K562 (cell line): ENCODE measurements at regions not wholly inside any gene's neighbourhood (a gene's known extent, or its start where the extent isn't known, plus 50 kb on each side); places are given as distances from the start of the nearest gene placed in this dataset.

Source experiments
- BCOR ChIP-seq: fragments of 450-650 bp; IDR thresholded peaks from 2 replicates; pipeline ENCODE4 v1.6.1; 2016
- CBX5 ChIP-seq: IDR thresholded peaks from 2 replicates; pipeline ENCODE4 v1.6.1; 2014; ENCODE audit warnings: low read depth, borderline replicate concordance
- FOSL1 ChIP-seq: fragments of 200-800 bp; sonication (Bioruptor generic); conservative IDR thresholded peaks from 2 replicates; pipeline ENCODE4 v1.6.1; 2016; ENCODE audit warnings: missing genetic modification characterization, missing compliant biosample characterization
- HDAC8 ChIP-seq: fragments of 450-650 bp; IDR thresholded peaks from 2 replicates; pipeline ENCODE4 v1.6.1; 2016; ENCODE audit warnings: mild to moderate bottlenecking, missing genetic modification characterization, moderate library complexity, missing compliant biosample characterization
- JUN ChIP-seq, 2 experiments: sonication (generic) in 1 of 2; formaldehyde crosslinking in 1 of 2; IDR thresholded peaks; 2 replicates each; pipeline versions ENCODE4 v1.6.1 to v1.8.0; 2012 to 2022; ENCODE audit warnings: borderline replicate concordance in 2 of 2, mild to moderate bottlenecking in 2 of 2, improper control_type of control experiment in 1 of 2, low read depth in 1 of 2, low read length in 1 of 2, missing genetic modification reagents in 1 of 2
- MAX ChIP-seq: sonication (generic); formaldehyde crosslinking; IDR thresholded peaks from 2 replicates; pipeline ENCODE4 v1.9.0; 2022; ENCODE audit warnings: mild to moderate bottlenecking, missing genetic modification reagents
- MEIS2 ChIP-seq: fragments of 450-650 bp; IDR thresholded peaks from 2 replicates; pipeline ENCODE4 v1.6.1; 2014; ENCODE audit warnings: mild to moderate bottlenecking; ENCODE audit not compliant: partially characterized antibody
- MNT ChIP-seq, 2 experiments: fragments of 450-650 bp; conservative IDR thresholded peaks; 2 replicates each; pipeline ENCODE4 v1.6.1; 2017; ENCODE audit warnings: mild to moderate bottlenecking in 2 of 2, moderate library complexity in 2 of 2
- PHTF2 ChIP-seq: fragments of 250-450 bp; sonication (Bioruptor Pico); IDR thresholded peaks from 2 replicates; pipeline ENCODE4 v1.5.0; 2021; ENCODE audit warnings: mild to moderate bottlenecking
- POLR2B ChIP-seq: fragments of 450-650 bp; IDR thresholded peaks from 2 replicates; pipeline ENCODE4 v1.6.1; 2018; ENCODE audit warnings: low read depth; ENCODE audit not compliant: partially characterized antibody
- RBM14 ChIP-seq: fragments of 200-400 bp; formaldehyde crosslinking; IDR thresholded peaks from 2 replicates; pipeline ENCODE4 v1.6.1; 2018; ENCODE audit warnings: low read depth, mild to moderate bottlenecking, low read length, moderate library complexity, borderline replicate concordance; ENCODE audit not compliant: insufficient read depth
- RERE ChIP-seq: sonication (generic); formaldehyde crosslinking; IDR thresholded peaks from 2 replicates; pipeline ENCODE4 v1.8.0; 2023; ENCODE audit warnings: missing genetic modification reagents, mild to moderate bottlenecking, borderline replicate concordance
- TCF7L2 ChIP-seq: fragments of 150-350 bp; IDR thresholded peaks from 2 replicates; pipeline ENCODE4 v1.6.1; 2016; ENCODE audit warnings: low read depth, mild to moderate bottlenecking, low read length, moderate library complexity
- TGIF2 ChIP-seq: sonication (generic); formaldehyde crosslinking; IDR thresholded peaks from 2 replicates; pipeline ENCODE4 v1.8.1; 2022; ENCODE audit warnings: mild to moderate bottlenecking, missing genetic modification reagents, moderate library complexity
- ZNF165 ChIP-seq: fragments of 250-450 bp; sonication (Bioruptor Pico); IDR thresholded peaks from 2 replicates; pipeline ENCODE4 v1.4.0; 2020; ENCODE audit warnings: borderline replicate concordance
- ZNF511 ChIP-seq: sonication (generic); formaldehyde crosslinking; IDR thresholded peaks from 2 replicates; pipeline ENCODE4 v1.8.0; 2022; ENCODE audit warnings: mild to moderate bottlenecking, missing genetic modification reagents
- ZNF583 ChIP-seq: fragments of 250-450 bp; sonication (Bioruptor Pico); IDR thresholded peaks from 2 replicates; pipeline ENCODE4 v1.4.0; 2020
- ZNF668 ChIP-seq: fragments of 250-450 bp; sonication (Bioruptor Pico); IDR thresholded peaks from 2 replicates; pipeline ENCODE4 v1.8.0; 2022; ENCODE audit warnings: mild to moderate bottlenecking, inconsistent platforms
- ZSCAN32 ChIP-seq: fragments of 450-650 bp; formaldehyde crosslinking; IDR thresholded peaks from 2 replicates; pipeline ENCODE4 v1.4.0; 2020; ENCODE audit warnings: mild to moderate bottlenecking, moderate library complexity
- ZZZ3 ChIP-seq: fragments of 450-650 bp; IDR thresholded peaks from 2 replicates; pipeline ENCODE4 v1.6.1; 2016; ENCODE audit warnings: antibody characterized with exemption, mild to moderate bottlenecking, moderate library complexity

GRCh38 chr6:37580176-37580955 is 80.7 kb upstream of the CCDC167 start (continued):
- peak; percentile 59 for TF ChIP-seq FOSL1 (tag)
- no peak for TF ChIP-seq RERE (CRISPR knock-in tag)
- no peak for TF ChIP-seq ZNF583 (CRISPR knock-in tag)
- no peak for TF ChIP-seq POLR2B
- no peak for TF ChIP-seq ZNF165 (CRISPR knock-in tag)
- peak; percentile 21; the same call in 1 of the 2 replicates for TF ChIP-seq MAX (CRISPR knock-in tag)
- TF ChIP-seq ZZZ3, result no peak
- 0 out of 2 replicates have a peak, but pooled peaks have one; percentile 25 for TF ChIP-seq BCOR
- no peak for TF ChIP-seq ZSCAN32 (CRISPR knock-in tag)
- no peak for TF ChIP-seq TCF7L2
- peak; percentile 19 for TF ChIP-seq MEIS2
- no peak for TF ChIP-seq TGIF2 (CRISPR knock-in tag)
- TF ChIP-seq MNT (conservative IDR thresholded peaks at IDR 0.05), result peak in 1 of 2 experiments; percentile 50; a peak in 1 of 4 replicates
- TF ChIP-seq JUN (IDR thresholded peaks at IDR 0.05; ENCODE audit: borderline replicate concordance, low read depth, low read length), result no peak
- no peak for TF ChIP-seq JUN (CRISPR knock-in tag; IDR thresholded peaks at IDR 0.05; ENCODE audit: borderline replicate concordance)
- TF ChIP-seq ZNF668, result no peak
- TF ChIP-seq PHTF2, result no peak
- TF ChIP-seq ZNF511 (CRISPR knock-in tag), result no peak
- no peak for TF ChIP-seq RBM14
- TF ChIP-seq CBX5, result no peak
- TF ChIP-seq HDAC8, result no peak
